Astrocyte (in vitro differentiated cells and primary cell): ENCODE measurements at regions not wholly inside any gene's neighbourhood (a gene's known extent, or its start where the extent isn't known, plus 50 kb on each side); places are given as distances from the start of the nearest gene placed in this dataset.
"Not testable (repeated sequence)": the region's sequence is repeated elsewhere in the genome, so short reads cannot be mapped to it uniquely, and the experiment has no call there.

Experiments
- DNase-seq: peaks from one replicate; pipeline ENCODE4 v3.0.0-alpha.2; 2010; ENCODE audit warnings: low read depth
- FAIRE-seq: peaks from 2 replicates; lab custom pipeline; 2011; peaks lifted over from hg19 to GRCh38; lab: Jason Lieb, UNC
- H2AFZ ChIP-seq: 2 replicates; pipeline ENCODE4 v1.6.0; 2012; ENCODE audit warnings: low read depth, low read length, inconsistent platforms
- H3K27ac ChIP-seq: 2 replicates; pipeline ENCODE4 v1.5.1; 2011; ENCODE audit warnings: low read depth, low read length, inconsistent platforms
- H3K27me3 ChIP-seq: 2 replicates; pipeline ENCODE4 v1.6.0; 2011; ENCODE audit warnings: low read length, inconsistent platforms; ENCODE audit not compliant: insufficient read depth
- H3K36me3 ChIP-seq: 2 replicates; pipeline ENCODE4 v1.5.1; 2011; ENCODE audit warnings: low read length, inconsistent platforms; ENCODE audit not compliant: insufficient read depth
- H3K4me1 ChIP-seq: 2 replicates; pipeline ENCODE4 v1.5.1; 2011; ENCODE audit warnings: low read length, inconsistent platforms; ENCODE audit not compliant: insufficient read depth
- H3K4me2 ChIP-seq: 2 replicates; pipeline ENCODE4 v1.6.0; 2012; ENCODE audit warnings: low read length, inconsistent platforms
- H3K4me3 ChIP-seq: 2 replicates; pipeline ENCODE4 v1.5.1; 2011; ENCODE audit warnings: low read depth, mild to moderate bottlenecking, low read length, inconsistent platforms; ENCODE audit not compliant: insufficient read depth
- H3K79me2 ChIP-seq: 2 replicates; pipeline ENCODE4 v1.6.0; 2012; ENCODE audit warnings: mild to moderate bottlenecking, low read length, inconsistent platforms; ENCODE audit not compliant: insufficient read depth
- H3K9ac ChIP-seq: 2 replicates; pipeline ENCODE4 v1.6.0; 2012; ENCODE audit warnings: mild to moderate bottlenecking, low read length, inconsistent platforms
- H3K9me3 ChIP-seq: 2 replicates; pipeline ENCODE4 v1.5.1; 2012; ENCODE audit warnings: low read depth, mild to moderate bottlenecking, low read length, inconsistent platforms; ENCODE audit not compliant: insufficient read depth
- H4K20me1 ChIP-seq: 2 replicates; pipeline ENCODE4 v1.6.0; 2012; ENCODE audit warnings: low read length, inconsistent platforms; ENCODE audit not compliant: insufficient read depth
- H3K27ac Mint-ChIP-seq: one replicate; pipeline ENCODE4 v1.8.0; 2021; ENCODE audit warnings: mild to moderate bottlenecking, mixed read lengths; ENCODE audit not compliant: unreplicated experiment
- H3K27me3 Mint-ChIP-seq: one replicate; pipeline ENCODE4 v1.8.0; 2021; ENCODE audit warnings: low read depth, mixed read lengths; ENCODE audit not compliant: unreplicated experiment
- H3K36me3 Mint-ChIP-seq: one replicate; pipeline ENCODE4 v1.8.0; 2021; ENCODE audit warnings: low read depth, mixed read lengths; ENCODE audit not compliant: unreplicated experiment
- H3K4me1 Mint-ChIP-seq: one replicate; pipeline ENCODE4 v1.8.0; 2021; ENCODE audit warnings: low read depth, mixed read lengths; ENCODE audit not compliant: unreplicated experiment
- H3K4me3 Mint-ChIP-seq: one replicate; pipeline ENCODE4 v1.8.0; 2021; ENCODE audit warnings: mild to moderate bottlenecking, moderate library complexity, mixed read lengths; ENCODE audit not compliant: unreplicated experiment
- H3K9me3 Mint-ChIP-seq: one replicate; pipeline ENCODE4 v1.8.0; 2021; ENCODE audit warnings: mild to moderate bottlenecking, mixed read lengths; ENCODE audit not compliant: unreplicated experiment
- CTCF ChIP-seq: IDR thresholded peaks from 2 replicates; pipeline ENCODE4 v1.5.1; 2011; ENCODE audit warnings: low read depth, mild to moderate bottlenecking, inconsistent platforms, low read length, moderate library complexity; ENCODE audit not compliant: insufficient read depth
- EZH2 ChIP-seq: IDR thresholded peaks from 2 replicates; pipeline ENCODE4 v1.6.1; 2012; ENCODE audit warnings: mild to moderate bottlenecking, low read length, inconsistent platforms; ENCODE audit not compliant: insufficient read depth

GRCh38 chr2:75405000-75405399 is 155.7 kb downstream of the EVA1A start:
- Mint-ChIP-seq H3K9me3 (no peaks in the 10 kb centered on the region), H3K4me1 (no peaks in the 10 kb centered on the region), H3K4me3 (no peak overlapping the region), H3K27ac (no peak overlapping the region), H3K36me3 (no peaks in the 10 kb centered on the region), H3K27me3 (no peaks in the 10 kb centered on the region)
- H4K20me1 ChIP-seq: no peaks in the 10 kb centered on the region
- H3K4me3 ChIP-seq: no peak overlapping the region
- FAIRE-seq: no peak
- no peaks in the 10 kb centered on the region for H3K79me2 ChIP-seq
- DNase-seq: no peak
- no peak overlapping the region for H3K4me2 ChIP-seq
- H3K27me3 ChIP-seq: no peaks in the 10 kb centered on the region
- H3K36me3 ChIP-seq: no peaks in the 10 kb centered on the region
- H3K9ac ChIP-seq: no peak overlapping the region
- no peaks in the 10 kb centered on the region for H3K4me1 ChIP-seq
- no peak overlapping the region for H3K27ac ChIP-seq
- no peak overlapping the region for H2AFZ ChIP-seq
- no peak for TF ChIP-seq EZH2
- no peak for TF ChIP-seq CTCF
- H3K9me3 ChIP-seq: no peaks in the 10 kb centered on the region

GRCh38 chr2:75403991-75404428 is 156.7 kb downstream of the EVA1A start:
- peak; percentile 22 for DNase-seq
- peak; percentile 84 for TF ChIP-seq CTCF
- no peak for TF ChIP-seq EZH2
- no peak for FAIRE-seq
- no peaks in the 10 kb centered on the region for H3K27me3 ChIP-seq
- no peaks in the 10 kb centered on the region for H3K79me2 ChIP-seq
- no peak overlapping the region for H3K27ac ChIP-seq
- no peak overlapping the region for H3K4me3 ChIP-seq
- no peak overlapping the region for H3K9ac ChIP-seq
- no peaks in the 10 kb centered on the region for H3K36me3 Mint-ChIP-seq
- H3K9me3 ChIP-seq: no peaks in the 10 kb centered on the region
- H3K27ac Mint-ChIP-seq: no peak overlapping the region
- no peaks in the 10 kb centered on the region for H4K20me1 ChIP-seq
- H3K4me3 Mint-ChIP-seq: no peak overlapping the region
- H3K9me3 Mint-ChIP-seq: peaks cover 2% of the 10 kb centered on the region
- H3K4me1 ChIP-seq: no peaks in the 10 kb centered on the region
- no peak overlapping the region for H3K4me2 ChIP-seq
- no peaks in the 10 kb centered on the region for H3K27me3 Mint-ChIP-seq
- no peaks in the 10 kb centered on the region for H3K4me1 Mint-ChIP-seq
- H3K36me3 ChIP-seq: no peaks in the 10 kb centered on the region
- no peak overlapping the region for H2AFZ ChIP-seq

GRCh38 chr2:75396314-75396713 is 164.4 kb downstream of the EVA1A start:
- H2AFZ ChIP-seq: no peak overlapping the region
- DNase-seq (no peak), FAIRE-seq (no peak)
- H3K9me3 Mint-ChIP-seq: peaks cover 5% of the 10 kb centered on the region
- no peaks in the 10 kb centered on the region for H3K4me1 Mint-ChIP-seq
- no peaks in the 10 kb centered on the region for H3K36me3 ChIP-seq
- H4K20me1 ChIP-seq: no peaks in the 10 kb centered on the region
- H3K36me3 Mint-ChIP-seq: no peaks in the 10 kb centered on the region
- TF ChIP-seq CTCF (no peak), EZH2 (no peak)
- no peaks in the 10 kb centered on the region for H3K27me3 Mint-ChIP-seq
- no peak overlapping the region for H3K27ac ChIP-seq
- no peaks in the 10 kb centered on the region for H3K79me2 ChIP-seq
- H3K27ac Mint-ChIP-seq: no peak overlapping the region
- H3K4me3 Mint-ChIP-seq: no peak overlapping the region
- H3K9ac ChIP-seq: no peak overlapping the region
- no peaks in the 10 kb centered on the region for H3K9me3 ChIP-seq
- no peak overlapping the region for H3K4me2 ChIP-seq
- H3K27me3 ChIP-seq: no peaks in the 10 kb centered on the region
- H3K4me3 ChIP-seq: no peak overlapping the region
- no peaks in the 10 kb centered on the region for H3K4me1 ChIP-seq

GRCh38 chr2:75394764-75395163 is 166.0 kb downstream of the EVA1A start:
- not testable (repeated sequence) for H3K36me3 Mint-ChIP-seq, H3K36me3 ChIP-seq, H3K4me1 Mint-ChIP-seq, H3K9me3 ChIP-seq, FAIRE-seq, H2AFZ ChIP-seq, H4K20me1 ChIP-seq, H3K4me3 Mint-ChIP-seq, H3K27me3 ChIP-seq, H3K27ac ChIP-seq, H3K4me3 ChIP-seq, H3K27me3 Mint-ChIP-seq, H3K9ac ChIP-seq, H3K4me2 ChIP-seq, DNase-seq, H3K27ac Mint-ChIP-seq, H3K79me2 ChIP-seq, H3K4me1 ChIP-seq, H3K9me3 Mint-ChIP-seq
